CD14-positive monocyte (primary cell): ENCODE measurements at regions not wholly inside any gene's neighbourhood (a gene's known extent, or its start where the extent isn't known, plus 50 kb on each side); places are given as distances from the start of the nearest gene placed in this dataset.

ENCODE experiments used
- DNase-seq, 3 donors: peaks; one replicate each; pipeline ENCODE4 v3.0.0-alpha.2; 2011 to 2022
- H2AFZ ChIP-seq: 2 replicates; pipeline ENCODE4 v1.6.0; 2012; ENCODE audit warnings: mild to moderate bottlenecking, low read depth, low read length, inconsistent platforms; ENCODE audit not compliant: insufficient read depth, poor library complexity, severe bottlenecking
- H3K27ac ChIP-seq, 2 donors: 1 replicate in 1 of 2; 2 replicates in 1 of 2; pipeline ENCODE4 v1.5.1; 2012 to 2013; ENCODE audit warnings: low read length in 2 of 2, control low read depth in 1 of 2, inconsistent platforms in 1 of 2, low read depth in 1 of 2, mild to moderate bottlenecking in 1 of 2
- H3K27me3 ChIP-seq, 2 donors: one replicate each; pipeline versions ENCODE4 v1.6.0 to v1.6.1; 2011 to 2013; ENCODE audit warnings: low read length in 2 of 2; ENCODE audit not compliant: control insufficient read depth in 2 of 2, insufficient read depth in 2 of 2
- H3K36me3 ChIP-seq, 2 donors: replicated peaks in 1 of 2; 1 replicate in 1 of 2; 2 replicates in 1 of 2; pipeline versions ENCODE4 v1.5.1 to v1.6.1; 2012 to 2013; ENCODE audit warnings: low read length in 2 of 2, control low read depth in 1 of 2, inconsistent platforms in 1 of 2, mild to moderate bottlenecking in 1 of 2; ENCODE audit not compliant: insufficient read depth in 2 of 2, control insufficient read depth in 1 of 2
- H3K4me1 ChIP-seq, 2 donors: 1 replicate in 1 of 2; 2 replicates in 1 of 2; pipeline versions ENCODE4 v1.5.1 to v1.6.1; 2012 to 2013; ENCODE audit warnings: low read length in 2 of 2, control low read depth in 1 of 2, inconsistent platforms in 1 of 2, mild to moderate bottlenecking in 1 of 2, moderate library complexity in 1 of 2; ENCODE audit not compliant: insufficient read depth in 2 of 2, control insufficient read depth in 1 of 2
- H3K4me2 ChIP-seq: replicated peaks from 2 replicates; pipeline ENCODE3; 2012; ENCODE audit warnings: low read length, moderate library complexity, mild to moderate bottlenecking; ENCODE audit not compliant: poor library complexity, severe bottlenecking; ENCODE audit errors: extremely low read depth
- H3K4me3 ChIP-seq, 3 experiments: fragments of 200-600 bp in 1 of 3; sonication (generic) in 1 of 3; replicated peaks in 1 of 3; 1 replicate in 2 of 3; 2 replicates in 1 of 3; pipeline ENCODE4 v1.5.1; 2011 to 2013; ENCODE audit warnings: low read length in 3 of 3, mild to moderate bottlenecking in 3 of 3, control low read depth in 2 of 3, low read depth in 2 of 3, inconsistent platforms in 1 of 3, moderate library complexity in 1 of 3
- H3K79me2 ChIP-seq: 2 replicates; pipeline ENCODE4 v1.6.0; 2012; ENCODE audit warnings: mild to moderate bottlenecking, control low read depth, inconsistent platforms, low read length, moderate library complexity; ENCODE audit not compliant: insufficient read depth
- H3K9ac ChIP-seq: 2 replicates; pipeline ENCODE4 v1.6.0; 2017; ENCODE audit warnings: low read length, mild to moderate bottlenecking; ENCODE audit not compliant: insufficient read depth, poor library complexity, severe bottlenecking
- H3K9me3 ChIP-seq, 2 donors: replicated peaks in 1 of 2; 1 replicate in 1 of 2; 2 replicates in 1 of 2; pipeline versions ENCODE4 v1.5.1 to v1.6.1; 2012 to 2013; ENCODE audit warnings: low read length in 2 of 2, control low read depth in 1 of 2; ENCODE audit not compliant: control insufficient read depth in 1 of 2, insufficient read depth in 1 of 2
- H4K20me1 ChIP-seq: 2 replicates; pipeline ENCODE4 v1.6.0; 2012; ENCODE audit warnings: mild to moderate bottlenecking, low read length, control low read depth, moderate library complexity; ENCODE audit not compliant: insufficient read depth
- H3K27ac Mint-ChIP-seq, 7 donors: one replicate each; pipeline ENCODE4 v1.8.0; 2020; ENCODE audit warnings: mild to moderate bottlenecking in 7 of 7, mixed read lengths in 7 of 7, moderate library complexity in 6 of 7, inconsistent platforms in 2 of 7
- H3K27me3 Mint-ChIP-seq, 3 donors: one replicate each; pipeline ENCODE4 v1.8.0; 2021 to 2022; ENCODE audit warnings: low read depth in 3 of 3, mild to moderate bottlenecking in 3 of 3, mixed read lengths in 3 of 3, moderate library complexity in 3 of 3, inconsistent platforms in 1 of 3
- H3K36me3 Mint-ChIP-seq, 2 donors: one replicate each; pipeline ENCODE4 v1.8.0; 2020; ENCODE audit warnings: mixed read lengths in 2 of 2, inconsistent platforms in 1 of 2, mild to moderate bottlenecking in 1 of 2
- H3K4me1 Mint-ChIP-seq: one replicate; pipeline ENCODE4 v1.8.0; 2020; ENCODE audit warnings: mild to moderate bottlenecking, mixed read lengths
- H3K4me3 Mint-ChIP-seq, 2 donors: one replicate each; pipeline ENCODE4 v1.8.0; 2020; ENCODE audit warnings: mild to moderate bottlenecking in 2 of 2, mixed read lengths in 2 of 2, moderate library complexity in 1 of 2
- H3K9me3 Mint-ChIP-seq, 7 donors: one replicate each; pipeline ENCODE4 v1.8.0; 2020 to 2022; ENCODE audit warnings: mixed read lengths in 7 of 7, mild to moderate bottlenecking in 6 of 7, moderate library complexity in 6 of 7, inconsistent platforms in 2 of 7
- CTCF ChIP-seq: fragments of 200-600 bp; IDR thresholded peaks from one replicate; pipeline ENCODE4 v1.8.0; 2022; ENCODE audit warnings: antibody characterized with exemption, mild to moderate bottlenecking
- WGBS: methylation state at CpG from one replicate; pipeline ENCODE4 v1.1.5; 2013; ENCODE audit warnings: missing lambda C conversion rate; ENCODE audit not compliant: insufficient coverage; 5-methylcytosine and 5-hydroxymethylcytosine counted together
- intact Hi-C, 2 donors: fragments of 100-400 bp; cut with micrococcal nuclease; formaldehyde crosslinking; loops; one replicate each; pipeline versions ENCODE4 v1.15.0 to v1.15.1; 2023

- no peak overlapping the region for H3K27ac Mint-ChIP-seq
- intact Hi-C loops, result no loop called here
- no peak overlapping the region for H2AFZ ChIP-seq
- peaks cover 0 to 2% (median 0%) of the 10 kb centered on the region in 3 donors for H3K27me3 Mint-ChIP-seq
- no peak overlapping the region for H3K9ac ChIP-seq
- no peaks in the 10 kb centered on the region for H3K79me2 ChIP-seq
- H3K4me1 ChIP-seq, result no peaks in the 10 kb centered on the region
- H3K36me3 Mint-ChIP-seq, result no peaks in the 10 kb centered on the region
- H3K4me2 ChIP-seq, result no peak overlapping the region
- WGBS, result 100% methylated on average over 4 of the region's 4 CpGs
- TF ChIP-seq CTCF, result no peak
- no peaks in the 10 kb centered on the region for H4K20me1 ChIP-seq
- no peak overlapping the region for H3K4me3 ChIP-seq
- H3K36me3 ChIP-seq, result no peaks in the 10 kb centered on the region
- no peaks in the 10 kb centered on the region for H3K9me3 ChIP-seq
- H3K9me3 Mint-ChIP-seq, result peaks cover 0 to 12% (median 2%) of the 10 kb centered on the region in 7 donors
- no peak overlapping the region for H3K27ac ChIP-seq
- H3K27me3 ChIP-seq, result no peaks in the 10 kb centered on the region
- no peak for DNase-seq
- H3K4me1 Mint-ChIP-seq, result no peaks in the 10 kb centered on the region
- H3K4me3 Mint-ChIP-seq, result no peak overlapping the region
Observed at GRCh38 chr2:133661392-133661791, 93.1 kb upstream of the NCKAP5 start.

DNA sequence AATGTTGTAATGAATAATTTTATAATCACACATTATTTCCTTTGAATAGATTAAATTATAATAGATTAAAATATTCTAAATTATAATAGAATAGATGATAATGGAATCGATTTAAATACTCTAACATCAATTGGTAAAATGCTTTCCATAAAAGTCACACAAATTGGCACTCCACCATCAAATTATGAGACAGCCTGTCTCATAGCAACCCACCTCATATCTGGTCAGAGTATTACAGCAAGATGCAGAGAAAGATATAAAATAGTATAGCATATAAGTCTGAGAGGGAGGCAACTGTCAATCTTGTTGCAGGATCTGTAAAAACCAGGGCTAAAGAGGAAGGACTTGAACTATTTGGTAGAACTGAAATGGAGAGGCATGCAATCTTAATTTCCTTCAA is 98.4 kb upstream of the NCKAP5 start:
- no peaks in the 10 kb centered on the region for H4K20me1 ChIP-seq
- H3K9me3 ChIP-seq, result no peaks in the 10 kb centered on the region
- no peak for TF ChIP-seq CTCF
- H3K36me3 ChIP-seq, result no peaks in the 10 kb centered on the region
- H3K9me3 Mint-ChIP-seq, result peaks cover 2 to 13% (median 5%) of the 10 kb centered on the region in 7 donors
- no CpG with 5 or more reads among the region's 1 CpG for WGBS
- no peak overlapping the region for H2AFZ ChIP-seq
- H3K4me3 Mint-ChIP-seq, result no peak overlapping the region
- no peak for DNase-seq
- H3K4me2 ChIP-seq, result no peak overlapping the region
- H3K4me1 ChIP-seq, result no peaks in the 10 kb centered on the region
- H3K27me3 Mint-ChIP-seq, result no peaks in the 10 kb centered on the region
- no peak overlapping the region for H3K9ac ChIP-seq
- no peaks in the 10 kb centered on the region for H3K79me2 ChIP-seq
- H3K27me3 ChIP-seq, result no peaks in the 10 kb centered on the region
- H3K4me3 ChIP-seq, result no peak overlapping the region
- intact Hi-C loops, result no loop called here
- no peak overlapping the region for H3K27ac Mint-ChIP-seq
- no peak overlapping the region for H3K27ac ChIP-seq
- no peaks in the 10 kb centered on the region for H3K4me1 Mint-ChIP-seq
- no peaks in the 10 kb centered on the region for H3K36me3 Mint-ChIP-seq
